Caco-2 (cell line): ENCODE measurements at regions not wholly inside any gene's neighbourhood (a gene's known extent, or its start where the extent isn't known, plus 50 kb on each side); places are given as distances from the start of the nearest gene placed in this dataset.

Experiments
- BruUV-seq: library from RNA; stranded (reverse); fragments of 400-500 nt; replicated peaks from 2 replicates; lab custom pipeline; 2021; lab: Mats Ljungman, UMichigan
- CTCF ChIA-PET: fragments of 300-600 bp; sonication (Branson Sonifier 250); formaldehyde crosslinking; loops from one replicate; lab custom pipeline; 2022; ENCODE audit warnings: antibody characterized with exemption; lab: Charles Lee
- POLR2A ChIA-PET: fragments of 300-600 bp; sonication (Branson Sonifier 250); formaldehyde crosslinking; loops from one replicate; lab custom pipeline; 2022; ENCODE audit warnings: antibody characterized with exemption; lab: Charles Lee
- DNase-seq, 2 experiments: peaks; one replicate each; pipeline versions ENCODE4 v3.0.0 to v3.0.0-alpha.2; 2020 to 2022
- H3K27me3 ChIP-seq: replicated peaks from 2 replicates; pipeline ENCODE4 v1.6.0; 2011; ENCODE audit warnings: low read length; ENCODE audit not compliant: control insufficient read depth, insufficient read depth
- H3K36me3 ChIP-seq: 2 replicates; pipeline ENCODE4 v1.5.1; 2011; ENCODE audit warnings: low read length; ENCODE audit not compliant: control insufficient read depth, insufficient read depth
- H3K4me1 ChIP-seq: fragments of 250-450 bp; sonication (Bioruptor Pico); 2 replicates; pipeline ENCODE4 v1.5.1; 2020; ENCODE audit warnings: mild to moderate bottlenecking
- H3K4me3 ChIP-seq: 2 replicates; pipeline ENCODE4 v1.5.1; 2011; ENCODE audit warnings: low read depth, mild to moderate bottlenecking, control low read depth, low read length
- H3K9me3 ChIP-seq: fragments of 250-450 bp; sonication (Bioruptor Pico); 2 replicates; pipeline ENCODE4 v1.5.1; 2020; ENCODE audit warnings: mild to moderate bottlenecking, moderate library complexity
- H3K27ac Mint-ChIP-seq: one replicate; pipeline ENCODE4 v1.8.0; 2022; ENCODE audit warnings: mixed read lengths; ENCODE audit not compliant: unreplicated experiment
- H3K27me3 Mint-ChIP-seq: one replicate; pipeline ENCODE4 v1.8.0; 2022; ENCODE audit warnings: mixed read lengths; ENCODE audit not compliant: insufficient read depth, unreplicated experiment
- H3K36me3 Mint-ChIP-seq: one replicate; pipeline ENCODE4 v1.8.0; 2022; ENCODE audit warnings: mild to moderate bottlenecking, mixed read lengths; ENCODE audit not compliant: insufficient read depth, unreplicated experiment
- H3K4me1 Mint-ChIP-seq: one replicate; pipeline ENCODE4 v1.8.0; 2022; ENCODE audit warnings: low read depth, mixed read lengths; ENCODE audit not compliant: unreplicated experiment
- H3K4me3 Mint-ChIP-seq: one replicate; pipeline ENCODE4 v1.8.0; 2022; ENCODE audit warnings: mild to moderate bottlenecking, moderate library complexity, mixed read lengths; ENCODE audit not compliant: unreplicated experiment
- H3K9me3 Mint-ChIP-seq: one replicate; pipeline ENCODE4 v1.8.0; 2022; ENCODE audit warnings: mixed read lengths; ENCODE audit not compliant: unreplicated experiment
- intact Hi-C: fragments of 100-400 bp; cut with micrococcal nuclease; formaldehyde crosslinking; loops from one replicate; pipeline ENCODE4 v1.10.0; 2022; ENCODE audit not compliant: unreplicated experiment
- TF ChIP-seq, protein P1 (sequence below), 2 experiments: fragments of 200-600 bp in 1 of 2; IDR thresholded peaks; 1 replicate in 1 of 2; 2 replicates in 1 of 2; pipeline versions ENCODE4 v1.5.1 to v1.8.0; 2011 to 2022; ENCODE audit warnings: antibody characterized with exemption in 1 of 2, control low read depth in 1 of 2, inconsistent platforms in 1 of 2, low read depth in 1 of 2, low read length in 1 of 2, mild to moderate bottlenecking in 1 of 2, moderate library complexity in 1 of 2; ENCODE audit not compliant: insufficient read depth in 1 of 2, severe bottlenecking in 1 of 2, unreplicated experiment in 1 of 2

DNA sequence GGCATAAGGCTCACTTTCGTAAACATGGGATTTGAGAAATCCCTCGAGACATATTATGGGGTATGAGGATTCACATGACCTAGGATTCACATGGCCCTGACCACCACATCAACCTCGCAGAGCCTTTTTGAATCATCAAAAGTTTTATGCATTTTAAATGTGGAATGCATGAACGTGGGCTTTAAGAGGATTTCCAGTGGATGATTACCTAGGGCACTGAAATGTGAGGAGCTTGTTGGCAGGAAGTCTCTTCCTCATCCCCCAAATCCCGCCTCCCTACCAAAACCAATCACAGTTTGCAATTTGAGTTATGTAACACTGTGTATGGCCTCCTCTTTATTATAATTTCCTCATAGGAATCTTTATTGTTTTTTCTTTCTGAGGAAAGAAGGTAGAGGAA is 659.6 kb upstream of the TBX3 start:
- Mint-ChIP-seq H3K9me3 (peaks cover 20% of the 10 kb centered on the region), H3K36me3 (no peaks in the 10 kb centered on the region), H3K27me3 (no peaks in the 10 kb centered on the region), H3K4me3 (no peak overlapping the region), H3K27ac (no peak overlapping the region), H3K4me1 (no peaks in the 10 kb centered on the region)
- no peaks in the 10 kb centered on the region for H3K27me3 ChIP-seq
- intact Hi-C loops: no loop called here
- no peaks in the 10 kb centered on the region for H3K36me3 ChIP-seq
- no peaks in the 10 kb centered on the region for H3K9me3 ChIP-seq
- no TSS peak for BruUV-seq
- ChIA-PET POLR2A (no interaction called here), CTCF (no interaction called here)
- TF ChIP-seq, protein P1, sequence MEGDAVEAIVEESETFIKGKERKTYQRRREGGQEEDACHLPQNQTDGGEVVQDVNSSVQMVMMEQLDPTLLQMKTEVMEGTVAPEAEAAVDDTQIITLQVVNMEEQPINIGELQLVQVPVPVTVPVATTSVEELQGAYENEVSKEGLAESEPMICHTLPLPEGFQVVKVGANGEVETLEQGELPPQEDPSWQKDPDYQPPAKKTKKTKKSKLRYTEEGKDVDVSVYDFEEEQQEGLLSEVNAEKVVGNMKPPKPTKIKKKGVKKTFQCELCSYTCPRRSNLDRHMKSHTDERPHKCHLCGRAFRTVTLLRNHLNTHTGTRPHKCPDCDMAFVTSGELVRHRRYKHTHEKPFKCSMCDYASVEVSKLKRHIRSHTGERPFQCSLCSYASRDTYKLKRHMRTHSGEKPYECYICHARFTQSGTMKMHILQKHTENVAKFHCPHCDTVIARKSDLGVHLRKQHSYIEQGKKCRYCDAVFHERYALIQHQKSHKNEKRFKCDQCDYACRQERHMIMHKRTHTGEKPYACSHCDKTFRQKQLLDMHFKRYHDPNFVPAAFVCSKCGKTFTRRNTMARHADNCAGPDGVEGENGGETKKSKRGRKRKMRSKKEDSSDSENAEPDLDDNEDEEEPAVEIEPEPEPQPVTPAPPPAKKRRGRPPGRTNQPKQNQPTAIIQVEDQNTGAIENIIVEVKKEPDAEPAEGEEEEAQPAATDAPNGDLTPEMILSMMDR (IDR thresholded peaks at IDR 0.05; ENCODE audit: insufficient read depth in 1 of 2, low read depth in 1 of 2, low read length in 1 of 2, severe bottlenecking in 1 of 2, unreplicated experiment in 1 of 2): no peak
- H3K4me1 ChIP-seq: no peaks in the 10 kb centered on the region
- H3K4me3 ChIP-seq: no peak overlapping the region
- no peak for DNase-seq

DNA sequence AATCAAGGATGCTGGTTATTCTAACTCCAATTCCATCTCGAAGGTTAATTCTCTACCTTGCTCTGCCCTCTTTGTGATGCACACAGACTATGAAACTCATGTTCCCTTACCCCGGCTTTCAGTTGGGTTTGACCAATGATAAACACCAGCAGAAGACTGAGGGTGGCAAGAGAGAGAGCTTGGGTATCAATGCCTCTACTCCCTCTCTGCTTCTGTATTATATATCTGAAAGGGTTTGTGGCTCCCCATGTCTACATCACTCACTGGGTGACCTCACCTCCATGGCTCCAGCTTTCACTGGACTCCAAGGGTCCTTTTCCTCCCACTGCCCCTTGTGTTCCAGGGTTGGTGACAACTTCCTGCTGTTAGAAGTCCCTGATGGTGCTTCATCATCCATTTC is 659.0 kb upstream of the TBX3 start:
- ChIA-PET CTCF (no interaction called here), POLR2A (no interaction called here)
- Mint-ChIP-seq H3K4me3 (no peak overlapping the region), H3K36me3 (peaks cover under 1% of the 10 kb centered on the region), H3K27ac (no peak overlapping the region), H3K27me3 (no peaks in the 10 kb centered on the region), H3K9me3 (peaks cover 20% of the 10 kb centered on the region), H3K4me1 (no peaks in the 10 kb centered on the region)
- Histone ChIP-seq H3K9me3 (no peaks in the 10 kb centered on the region), H3K36me3 (no peaks in the 10 kb centered on the region), H3K4me1 (no peaks in the 10 kb centered on the region), H3K27me3 (no peaks in the 10 kb centered on the region), H3K4me3 (no peak overlapping the region)
- DNase-seq: no peak
- TF ChIP-seq, protein P1 (IDR thresholded peaks at IDR 0.05; ENCODE audit: insufficient read depth in 1 of 2, low read depth in 1 of 2, low read length in 1 of 2, severe bottlenecking in 1 of 2, unreplicated experiment in 1 of 2): no peak
- BruUV-seq: no TSS peak
- intact Hi-C loops: no loop called here

DNA sequence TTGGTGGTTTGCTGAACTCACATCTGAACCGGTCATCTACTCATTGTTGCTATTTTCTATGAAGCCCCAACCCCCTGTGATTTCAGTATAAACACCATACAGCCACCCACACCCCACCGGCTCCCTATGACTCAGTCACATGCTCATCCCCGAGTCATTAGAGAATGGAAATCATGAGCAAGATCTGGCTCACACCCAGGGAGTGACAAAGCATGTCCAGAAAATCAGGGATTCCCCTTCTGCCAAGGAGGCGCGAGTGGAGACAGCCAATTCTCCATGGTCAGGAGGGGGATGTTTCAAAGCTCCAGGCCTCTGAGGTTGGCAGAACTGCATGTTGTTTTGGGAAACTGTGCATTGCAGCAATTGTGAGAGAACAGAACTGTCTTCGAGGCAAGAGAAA is 657.5 kb upstream of the TBX3 start:
- intact Hi-C loops: no loop called here
- TF ChIP-seq, protein P1 (IDR thresholded peaks at IDR 0.05; ENCODE audit: insufficient read depth in 1 of 2, low read depth in 1 of 2, low read length in 1 of 2, severe bottlenecking in 1 of 2, unreplicated experiment in 1 of 2): no peak
- ChIA-PET POLR2A (no interaction called here), CTCF (no interaction called here)
- no peaks in the 10 kb centered on the region for H3K27me3 Mint-ChIP-seq
- BruUV-seq: no TSS peak
- Histone ChIP-seq H3K9me3 (no peaks in the 10 kb centered on the region), H3K27me3 (no peaks in the 10 kb centered on the region), H3K36me3 (no peaks in the 10 kb centered on the region), H3K4me3 (no peak overlapping the region), H3K4me1 (no peaks in the 10 kb centered on the region)
- peaks cover 6% of the 10 kb centered on the region for H3K36me3 Mint-ChIP-seq
- H3K4me3 Mint-ChIP-seq: no peak overlapping the region
- H3K9me3 Mint-ChIP-seq: peaks cover 20% of the 10 kb centered on the region
- DNase-seq: no peak
- H3K4me1 Mint-ChIP-seq: no peaks in the 10 kb centered on the region
- H3K27ac Mint-ChIP-seq: no peak overlapping the region
